ENCODE measurements at regions not wholly inside any gene's neighbourhood (a gene's known extent, or its start where the extent isn't known, plus 50 kb on each side); places are given as distances from the start of the nearest gene placed in this dataset.

GRCh38 chr3:144429719-144430121 lies 458.1 kb downstream of the DIPK2A start:
- H3K27me3 ChIP-seq (ENCODE audit: control insufficient read depth, insufficient read depth, low read length) = no peaks in the 10 kb centered on the region
- no peak for TF ChIP-seq CTCF (conservative IDR thresholded peaks at IDR 0.05 in 1 of 2, IDR thresholded peaks at IDR 0.05 in 1 of 2; ENCODE audit: low read depth in 1 of 2, low read length in 2 of 2)
- no peak for TF ChIP-seq EZH2 (IDR thresholded peaks at IDR 0.05; ENCODE audit: low read length, missing control alignments)

GRCh38 chr3:144431134-144431533 lies 459.5 kb downstream of the DIPK2A start:
- H3K27me3 ChIP-seq (ENCODE audit: control insufficient read depth, insufficient read depth, low read length) = no peaks in the 10 kb centered on the region
- no peaks in the 10 kb centered on the region for H4K20me1 ChIP-seq (ENCODE audit: control insufficient read depth, extremely low read depth, insufficient read depth, low read length)
- no peak overlapping the region for H3K4me2 ChIP-seq (ENCODE audit: extremely low read depth, insufficient read depth, low read length)
- H3K4me3 ChIP-seq (replicated peaks in 1 of 4; ENCODE audit: control extremely low read depth in 1 of 4, insufficient read depth in 1 of 4, low read depth in 3 of 4, low read length in 4 of 4) = no peak overlapping the region
- no peak overlapping the region for H3K9ac ChIP-seq (ENCODE audit: insufficient read depth, low read length)
- no peaks in the 10 kb centered on the region for H3K36me3 ChIP-seq (ENCODE audit: control insufficient read depth, insufficient read depth, low read length)
- TF ChIP-seq EZH2 (IDR thresholded peaks at IDR 0.05; ENCODE audit: low read length, missing control alignments) = no peak
- no peak for TF ChIP-seq CTCF (conservative IDR thresholded peaks at IDR 0.05 in 1 of 2, IDR thresholded peaks at IDR 0.05 in 1 of 2; ENCODE audit: low read depth in 1 of 2, low read length in 2 of 2)
- no peaks in the 10 kb centered on the region for H3K79me2 ChIP-seq (ENCODE audit: control insufficient read depth, insufficient read depth, low read length)
- no peaks in the 10 kb centered on the region for H3K9me3 ChIP-seq (ENCODE audit: control insufficient read depth, insufficient read depth, low read depth, low read length)
- no peak overlapping the region for H2AFZ ChIP-seq (ENCODE audit: low read length)
- DNase-seq (ENCODE audit: low read depth in 2 of 2) = no peak
- no peaks in the 10 kb centered on the region for H3K4me1 ChIP-seq (ENCODE audit: control insufficient read depth, extremely low read depth, insufficient read depth, low read length)
- H3K27ac ChIP-seq (ENCODE audit: insufficient read depth, low read length) = no peak overlapping the region

More at GRCh38 chr3:144429719-144430121, 458.1 kb downstream of the DIPK2A start:
- no peaks in the 10 kb centered on the region for H3K4me1 ChIP-seq (ENCODE audit: control insufficient read depth, extremely low read depth, insufficient read depth, low read length)
- no peak overlapping the region for H2AFZ ChIP-seq (ENCODE audit: low read length)
- H4K20me1 ChIP-seq (ENCODE audit: control insufficient read depth, extremely low read depth, insufficient read depth, low read length) = no peaks in the 10 kb centered on the region
- no peak overlapping the region for H3K4me3 ChIP-seq (replicated peaks in 1 of 4; ENCODE audit: control extremely low read depth in 1 of 4, insufficient read depth in 1 of 4, low read depth in 3 of 4, low read length in 4 of 4)
- no peaks in the 10 kb centered on the region for H3K79me2 ChIP-seq (ENCODE audit: control insufficient read depth, insufficient read depth, low read length)
- DNase-seq (ENCODE audit: low read depth in 2 of 2) = peak in 1 of 2 donors; percentile 1
- no peaks in the 10 kb centered on the region for H3K9me3 ChIP-seq (ENCODE audit: control insufficient read depth, insufficient read depth, low read depth, low read length)
- H3K27ac ChIP-seq (ENCODE audit: insufficient read depth, low read length) = no peak overlapping the region
- no peaks in the 10 kb centered on the region for H3K36me3 ChIP-seq (ENCODE audit: control insufficient read depth, insufficient read depth, low read length)
- H3K4me2 ChIP-seq (ENCODE audit: extremely low read depth, insufficient read depth, low read length) = no peak overlapping the region
- no peak overlapping the region for H3K9ac ChIP-seq (ENCODE audit: insufficient read depth, low read length)

GRCh38 chr3:144433006-144433405 lies 461.4 kb downstream of the DIPK2A start:
- no peaks in the 10 kb centered on the region for H4K20me1 ChIP-seq (ENCODE audit: control insufficient read depth, extremely low read depth, insufficient read depth, low read length)
- no peaks in the 10 kb centered on the region for H3K9me3 ChIP-seq (ENCODE audit: control insufficient read depth, insufficient read depth, low read depth, low read length)
- TF ChIP-seq CTCF (conservative IDR thresholded peaks at IDR 0.05 in 1 of 2, IDR thresholded peaks at IDR 0.05 in 1 of 2; ENCODE audit: low read depth in 1 of 2, low read length in 2 of 2) = no peak
- TF ChIP-seq EZH2 (IDR thresholded peaks at IDR 0.05; ENCODE audit: low read length, missing control alignments) = no peak
- no peak overlapping the region for H3K9ac ChIP-seq (ENCODE audit: insufficient read depth, low read length)
- no peaks in the 10 kb centered on the region for H3K27me3 ChIP-seq (ENCODE audit: control insufficient read depth, insufficient read depth, low read length)
- H3K36me3 ChIP-seq (ENCODE audit: control insufficient read depth, insufficient read depth, low read length) = no peaks in the 10 kb centered on the region
- H3K79me2 ChIP-seq (ENCODE audit: control insufficient read depth, insufficient read depth, low read length) = no peaks in the 10 kb centered on the region
- no peak overlapping the region for H3K4me2 ChIP-seq (ENCODE audit: extremely low read depth, insufficient read depth, low read length)
- H3K4me3 ChIP-seq (replicated peaks in 1 of 4; ENCODE audit: control extremely low read depth in 1 of 4, insufficient read depth in 1 of 4, low read depth in 3 of 4, low read length in 4 of 4) = no peak overlapping the region
- no peaks in the 10 kb centered on the region for H3K4me1 ChIP-seq (ENCODE audit: control insufficient read depth, extremely low read depth, insufficient read depth, low read length)
- no peak overlapping the region for H3K27ac ChIP-seq (ENCODE audit: insufficient read depth, low read length)
- no peak for DNase-seq (ENCODE audit: low read depth in 2 of 2)
- no peak overlapping the region for H2AFZ ChIP-seq (ENCODE audit: low read length)
